ENCODE measurements at regions not wholly inside any gene's neighbourhood (a gene's known extent, or its start where the extent isn't known, plus 50 kb on each side); places are given as distances from the start of the nearest gene placed in this dataset.
A peak's percentile ranks its signal among the peaks of the same experiment; 100 is the strongest.

DNA sequence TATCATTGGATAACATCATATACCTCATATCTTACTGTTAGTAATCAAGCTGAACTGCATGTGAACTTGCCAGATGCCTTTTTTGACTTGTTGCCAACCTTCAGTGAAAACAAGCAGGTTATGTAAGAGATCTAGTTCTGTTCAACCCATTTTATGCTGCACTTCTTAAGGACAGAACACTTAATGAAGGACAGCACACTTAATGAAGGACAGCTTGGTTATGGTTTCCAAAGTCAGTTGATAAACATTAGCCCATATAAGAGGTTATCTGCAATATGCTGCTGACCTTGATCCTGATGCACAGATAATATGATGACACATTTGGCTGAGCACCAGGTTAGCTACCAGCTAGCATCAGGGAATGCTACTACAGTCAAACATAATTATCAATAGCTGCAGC lies 358.7 kb upstream of the PDGFD start:
- no peaks in the 10 kb centered on the region for H3K4me1 Mint-ChIP-seq
- POLR2A ChIA-PET: no interaction called here
- no peaks in the 10 kb centered on the region for H3K9me3 Mint-ChIP-seq (ENCODE audit: low read depth)
- no peak overlapping the region for H3K4me3 Mint-ChIP-seq
- ATAC-seq (no peak), DNase-seq (no peak)
- peaks cover 2% of the 10 kb centered on the region for H3K27me3 Mint-ChIP-seq
- CTCF ChIA-PET: no interaction called here
- H3K36me3 Mint-ChIP-seq (ENCODE audit: low read depth): no peaks in the 10 kb centered on the region
- intact Hi-C loops (cut with DNase I, micrococcal nuclease): loop anchor here in 1 of 2 experiments (10.0 kb wide), 1 partner anchor 1342 kb away; no protein-coding TSS in a partner anchor
- no peak overlapping the region for H3K27ac Mint-ChIP-seq

DNA sequence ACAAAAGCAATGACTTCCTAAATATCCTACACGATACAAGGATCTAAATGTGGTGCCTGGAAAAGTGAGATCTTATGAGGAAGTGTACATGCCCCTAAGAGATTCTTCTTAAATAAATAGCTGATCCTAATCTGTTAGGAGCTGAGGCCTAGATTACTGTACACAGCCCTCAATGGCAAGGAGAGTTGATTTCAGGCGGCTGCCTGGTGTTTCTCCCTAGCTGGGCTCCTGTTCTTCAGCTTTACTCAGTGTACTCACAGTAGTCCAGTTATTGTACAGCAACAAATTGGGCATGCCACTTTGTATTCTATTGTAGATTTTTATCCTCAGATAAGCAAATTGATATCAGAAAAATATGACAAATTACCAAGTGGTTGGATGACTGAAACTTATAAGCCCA lies 358.2 kb upstream of the PDGFD start:
- H3K4me1 Mint-ChIP-seq: no peaks in the 10 kb centered on the region
- peaks cover 2% of the 10 kb centered on the region for H3K27me3 Mint-ChIP-seq
- no peak overlapping the region for H3K27ac Mint-ChIP-seq
- no peak overlapping the region for H3K4me3 Mint-ChIP-seq
- DNase-seq (no peak), ATAC-seq (no peak)
- H3K9me3 Mint-ChIP-seq (ENCODE audit: low read depth): no peaks in the 10 kb centered on the region
- ChIA-PET POLR2A (no interaction called here), CTCF (no interaction called here)
- no peaks in the 10 kb centered on the region for H3K36me3 Mint-ChIP-seq (ENCODE audit: low read depth)
- intact Hi-C loops (cut with DNase I, micrococcal nuclease): loop anchor here in 1 of 2 experiments (10.0 kb wide), 1 partner anchor 1343 kb away; no protein-coding TSS in a partner anchor

GRCh38 chr11:104510169-104510568 lies 346.2 kb upstream of the PDGFD start:
- CTCF ChIA-PET: no interaction called here
- no peak overlapping the region for H3K4me3 Mint-ChIP-seq
- POLR2A ChIA-PET: no interaction called here
- H3K9me3 Mint-ChIP-seq (ENCODE audit: low read depth): no peaks in the 10 kb centered on the region
- no peaks in the 10 kb centered on the region for H3K36me3 Mint-ChIP-seq (ENCODE audit: low read depth)
- DNase-seq: no peak
- intact Hi-C loops (cut with DNase I, micrococcal nuclease): no loop called here
- H3K4me1 Mint-ChIP-seq: no peaks in the 10 kb centered on the region
- H3K27ac Mint-ChIP-seq: no peak overlapping the region
- H3K27me3 Mint-ChIP-seq: peaks cover 8% of the 10 kb centered on the region
- ATAC-seq: no peak

GRCh38 chr11:104490182-104490581 lies 326.2 kb upstream of the PDGFD start:
- Mint-ChIP-seq H3K4me1 (no peaks in the 10 kb centered on the region), H3K4me3 (no peak overlapping the region), H3K27me3 (no peaks in the 10 kb centered on the region), H3K9me3 (ENCODE audit: low read depth) (peaks cover 18% of the 10 kb centered on the region), H3K36me3 (ENCODE audit: low read depth) (no peaks in the 10 kb centered on the region), H3K27ac (no peak overlapping the region)
- intact Hi-C loops (cut with DNase I, micrococcal nuclease): no loop called here
- POLR2A ChIA-PET: no interaction called here
- CTCF ChIA-PET: no interaction called here
- ATAC-seq (no peak), DNase-seq (peak; percentile 7)

- DNase-seq: no peak
These were observed 324.6 kb upstream of the PDGFD start for GRCh38 chr11:104488561-104488960.

GRCh38 chr11:104487046-104487806 lies 323.3 kb upstream of the PDGFD start:
- ChIA-PET CTCF (no interaction called here), POLR2A (no interaction called here)
- ATAC-seq (no peak), DNase-seq (no peak)
- Mint-ChIP-seq H3K27ac (no peak overlapping the region), H3K36me3 (ENCODE audit: low read depth) (no peaks in the 10 kb centered on the region), H3K4me1 (no peaks in the 10 kb centered on the region), H3K9me3 (ENCODE audit: low read depth) (peaks cover 19% of the 10 kb centered on the region), H3K27me3 (no peaks in the 10 kb centered on the region), H3K4me3 (no peak overlapping the region)
- intact Hi-C loops (cut with DNase I, micrococcal nuclease): no loop called here

More at GRCh38 chr11:104488561-104488960, 324.6 kb upstream of the PDGFD start:
- H3K27me3 Mint-ChIP-seq: no peaks in the 10 kb centered on the region
- intact Hi-C loops (cut with DNase I, micrococcal nuclease): no loop called here
- ChIA-PET CTCF (no interaction called here), POLR2A (no interaction called here)
- H3K36me3 Mint-ChIP-seq (ENCODE audit: low read depth): no peaks in the 10 kb centered on the region
- no peak overlapping the region for H3K4me3 Mint-ChIP-seq
- no peak overlapping the region for H3K27ac Mint-ChIP-seq
- H3K4me1 Mint-ChIP-seq: no peaks in the 10 kb centered on the region
- no peak for ATAC-seq
- peaks cover 18% of the 10 kb centered on the region for H3K9me3 Mint-ChIP-seq (ENCODE audit: low read depth)

GRCh38 chr11:104484804-104485554 lies 321.0 kb upstream of the PDGFD start:
- intact Hi-C loops (cut with DNase I, micrococcal nuclease): no loop called here
- no peak for DNase-seq
- Mint-ChIP-seq H3K27me3 (no peaks in the 10 kb centered on the region), H3K4me3 (no peak overlapping the region), H3K27ac (no peak overlapping the region), H3K4me1 (no peaks in the 10 kb centered on the region), H3K9me3 (ENCODE audit: low read depth) (peaks cover 15% of the 10 kb centered on the region), H3K36me3 (ENCODE audit: low read depth) (no peaks in the 10 kb centered on the region)
- ATAC-seq: no peak
- ChIA-PET POLR2A (no interaction called here), CTCF (no interaction called here)

DNA sequence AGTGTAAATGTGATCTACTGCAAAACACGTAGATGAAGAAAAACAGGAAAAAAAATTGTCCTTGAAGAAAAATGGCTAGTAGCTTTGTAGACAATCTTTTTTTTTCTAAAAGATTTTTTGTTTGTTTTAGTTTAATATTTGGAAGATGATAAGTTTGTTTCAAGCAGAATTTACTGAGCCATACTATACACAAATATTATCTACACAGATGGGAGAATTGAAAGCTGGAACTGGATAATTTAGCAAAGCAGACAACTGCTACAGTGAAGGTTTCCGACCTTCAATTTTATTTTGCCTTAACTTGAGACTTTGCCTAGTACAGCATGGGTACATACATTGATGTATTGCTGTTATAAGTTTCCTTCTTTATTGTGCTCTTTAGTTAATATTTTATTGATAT lies 313.0 kb upstream of the PDGFD start:
- POLR2A ChIA-PET: no interaction called here
- no peaks in the 10 kb centered on the region for H3K4me1 Mint-ChIP-seq

DNA sequence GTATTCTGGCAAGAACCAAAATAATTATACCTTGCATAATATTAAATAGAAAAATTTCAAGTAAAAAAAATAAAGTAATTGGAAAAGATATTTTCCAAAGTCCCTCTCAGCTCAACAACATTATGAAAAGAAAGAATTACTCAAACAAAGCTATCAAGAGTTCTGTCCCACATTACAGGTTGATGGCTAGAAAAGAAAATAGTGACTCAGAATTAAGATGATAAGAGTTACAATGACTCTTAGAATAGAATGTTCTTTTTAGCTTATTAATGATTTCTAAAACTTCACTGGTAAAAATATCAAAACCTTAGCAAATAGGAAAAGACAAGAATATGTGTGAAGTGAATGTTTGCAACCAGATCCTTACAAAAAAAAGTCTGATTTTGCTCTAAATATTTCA lies 312.5 kb upstream of the PDGFD start:
- ATAC-seq (no peak), DNase-seq (no peak)
- intact Hi-C loops (cut with DNase I, micrococcal nuclease): no loop called here
- POLR2A ChIA-PET: no interaction called here
- H3K4me3 Mint-ChIP-seq: no peak overlapping the region
- H3K9me3 Mint-ChIP-seq (ENCODE audit: low read depth): peaks cover 5% of the 10 kb centered on the region
- no peaks in the 10 kb centered on the region for H3K4me1 Mint-ChIP-seq
- CTCF ChIA-PET: no interaction called here
- no peaks in the 10 kb centered on the region for H3K36me3 Mint-ChIP-seq (ENCODE audit: low read depth)
- H3K27me3 Mint-ChIP-seq: peaks cover 4% of the 10 kb centered on the region
- no peak overlapping the region for H3K27ac Mint-ChIP-seq

More for the DNA sequence above, 313.0 kb upstream of the PDGFD start:
- Mint-ChIP-seq H3K27ac (no peak overlapping the region), H3K36me3 (ENCODE audit: low read depth) (no peaks in the 10 kb centered on the region), H3K4me3 (no peak overlapping the region), H3K27me3 (peaks cover 4% of the 10 kb centered on the region), H3K9me3 (ENCODE audit: low read depth) (peaks cover 5% of the 10 kb centered on the region)
- ATAC-seq (no peak), DNase-seq (no peak)
- intact Hi-C loops (cut with DNase I, micrococcal nuclease): no loop called here
- CTCF ChIA-PET: no interaction called here

GRCh38 chr11:104467404-104467803 lies 303.5 kb upstream of the PDGFD start:
- intact Hi-C loops (cut with DNase I, micrococcal nuclease): no loop called here
- ChIA-PET CTCF (no interaction called here), POLR2A (no interaction called here)
- Mint-ChIP-seq H3K4me1 (no peaks in the 10 kb centered on the region), H3K27me3 (no peaks in the 10 kb centered on the region), H3K9me3 (ENCODE audit: low read depth) (no peaks in the 10 kb centered on the region), H3K27ac (no peak overlapping the region), H3K36me3 (ENCODE audit: low read depth) (no peaks in the 10 kb centered on the region), H3K4me3 (no peak overlapping the region)
- DNase-seq (no peak), ATAC-seq (no peak)

DNA sequence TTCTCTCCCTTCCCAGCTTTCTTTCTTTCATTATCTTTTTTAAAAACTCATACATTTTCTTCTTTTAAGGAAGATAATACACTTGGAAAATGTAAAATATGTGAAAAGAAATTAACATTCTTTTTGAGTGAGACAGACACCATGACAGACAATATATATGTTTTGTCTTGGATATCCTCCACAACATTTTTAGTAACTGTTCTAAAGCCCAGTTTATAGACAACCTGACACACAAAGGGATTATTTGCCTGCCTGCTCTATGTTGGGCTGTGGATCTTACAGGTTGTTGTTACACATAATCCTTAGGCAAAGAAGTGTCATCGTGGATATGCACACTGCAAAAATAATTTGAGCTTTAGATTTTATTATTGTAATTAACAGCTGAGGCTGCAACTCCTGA lies 301.4 kb upstream of the PDGFD start:
- POLR2A ChIA-PET: no interaction called here
- intact Hi-C loops (cut with DNase I, micrococcal nuclease): no loop called here
- CTCF ChIA-PET: interaction anchor here (0.6 kb wide), 1 partner anchor 59 kb away, joined by 3 read pairs; no protein-coding TSS in a partner anchor
- no peak for ATAC-seq
- Mint-ChIP-seq H3K36me3 (ENCODE audit: low read depth) (no peaks in the 10 kb centered on the region), H3K27me3 (no peaks in the 10 kb centered on the region), H3K4me3 (no peak overlapping the region), H3K9me3 (ENCODE audit: low read depth) (no peaks in the 10 kb centered on the region), H3K4me1 (no peaks in the 10 kb centered on the region), H3K27ac (no peak overlapping the region)
- DNase-seq: no peak

GRCh38 chr11:104464691-104465090 lies 300.7 kb upstream of the PDGFD start:
- no peaks in the 10 kb centered on the region for H3K27me3 Mint-ChIP-seq
- H3K4me1 Mint-ChIP-seq: no peaks in the 10 kb centered on the region
- ATAC-seq (no peak), DNase-seq (no peak)
- POLR2A ChIA-PET: no interaction called here
- no peaks in the 10 kb centered on the region for H3K36me3 Mint-ChIP-seq (ENCODE audit: low read depth)
- CTCF ChIA-PET: interaction anchor here (0.7 kb wide), 1 partner anchor 173 kb away, joined by 3 read pairs; no protein-coding TSS in a partner anchor
- H3K27ac Mint-ChIP-seq: no peak overlapping the region
- H3K9me3 Mint-ChIP-seq (ENCODE audit: low read depth): no peaks in the 10 kb centered on the region
- no peak overlapping the region for H3K4me3 Mint-ChIP-seq
- intact Hi-C loops (cut with DNase I, micrococcal nuclease): no loop called here

Measured in activated CD4-positive, alpha-beta T cell treated with anti-CD3 and anti-CD28 coated beads for 36 hours (primary cell).